ENCODE measurements at regions not wholly inside any gene's neighbourhood (a gene's known extent, or its start where the extent isn't known, plus 50 kb on each side); places are given as distances from the start of the nearest gene placed in this dataset.
A peak's percentile ranks its signal among the peaks of the same experiment; 100 is the strongest.

DNA sequence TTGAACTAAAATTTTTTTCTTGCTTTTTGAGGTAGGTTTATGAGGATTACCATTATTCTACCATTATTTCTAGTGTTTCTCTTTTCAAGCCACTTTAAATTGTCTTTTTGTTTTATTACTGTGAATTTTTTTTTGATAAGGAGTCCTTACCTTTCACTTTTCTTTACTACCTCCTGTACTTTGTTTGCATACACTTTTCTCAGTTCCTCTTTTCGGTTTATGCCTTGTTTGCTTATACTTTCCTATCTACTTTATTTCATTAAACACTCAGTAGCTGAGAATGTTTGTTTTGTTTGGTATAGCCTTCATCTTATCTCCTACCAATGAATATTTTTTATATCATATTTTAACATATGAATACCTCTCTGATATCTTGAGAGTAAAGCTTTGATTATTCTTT is 147.9 kb downstream of the TFAP2B start:
- in situ Hi-C loops (cut with MboI) (no loop called here), intact Hi-C loops (cut with micrococcal nuclease; ENCODE audit: unreplicated experiment) (loop anchor here (2.0 to 10.0 kb wide), 2 partner anchors 14 to 488 kb away; no protein-coding TSS in a partner anchor)
- ChIA-PET POLR2A (no interaction called here), RAD21 (ENCODE audit: unreplicated experiment) (no interaction called here), CTCF (interaction anchor here (1.0 kb wide), 1 partner anchor 382 kb away, joined by 3 read pairs; no protein-coding TSS in a partner anchor), SMC1A (ENCODE audit: uncharacterized antibody, unreplicated experiment) (no interaction called here)
- H3K79me2 ChIP-seq (ENCODE audit: control insufficient read depth, insufficient read depth, low read length) = no peaks in the 10 kb centered on the region
- no peak overlapping the region for H3K4me2 ChIP-seq (ENCODE audit: control insufficient read depth, insufficient read depth)
- H4K20me1 ChIP-seq (ENCODE audit: control insufficient read depth, insufficient read depth) = no peaks in the 10 kb centered on the region
- peak; percentile 93 for ATAC-seq
- FAIRE-seq = no peak
- H3K4me1 ChIP-seq (ENCODE audit: control insufficient read depth, insufficient read depth, low read length) = peaks cover 4% of the 10 kb centered on the region; the same call in 1 of the 2 replicates
- no peaks in the 10 kb centered on the region for H3K27me3 ChIP-seq (replicated peaks in 1 of 2; ENCODE audit: control insufficient read depth in 2 of 2, insufficient read depth in 2 of 2, low read length in 1 of 2)
- H3K27ac ChIP-seq (ENCODE audit: control insufficient read depth, insufficient read depth) = no peak overlapping the region
- BruUV-seq (replicated peaks) = no TSS peak
- H3K36me3 ChIP-seq (ENCODE audit: control insufficient read depth in 2 of 2, insufficient read depth in 2 of 2, low read length in 1 of 2) = no peaks in the 10 kb centered on the region
- no peak overlapping the region for H3K9ac ChIP-seq (ENCODE audit: control insufficient read depth, insufficient read depth, low read length)
- H3K9me3 ChIP-seq (replicated peaks; ENCODE audit: control insufficient read depth, insufficient read depth, low read length) = no peaks in the 10 kb centered on the region
- WGBS (ENCODE audit: insufficient coverage, insufficient replicate concordance, low lambda C conversion rate, missing lambda C conversion rate) = 0% methylated on average over 1 of the region's 1 CpG
- H2AFZ ChIP-seq (ENCODE audit: control insufficient read depth, low read depth, low read length) = no peak overlapping the region
- no peak overlapping the region for H3K4me3 ChIP-seq
- DNase-seq (ENCODE audit: low read depth, low spot score) = no peak
- TF ChIP-seq ZNF217 (IDR thresholded peaks at IDR 0.05) = no peak
- peak; percentile 50; the same call in 1 of the 2 replicates for TF ChIP-seq ZNF384 (IDR thresholded peaks at IDR 0.05; ENCODE audit: borderline replicate concordance, low read depth, low read length)
- TF ChIP-seq ATF7 (IDR thresholded peaks at IDR 0.05; ENCODE audit: low read depth) = peak; percentile 19; the same call in 1 of the 2 replicates
- no peak for TF ChIP-seq PML (IDR thresholded peaks at IDR 0.05; ENCODE audit: low read length)
- TF ChIP-seq RELA (IDR thresholded peaks at IDR 0.05; ENCODE audit: borderline replicate concordance, partially characterized antibody) = no peak
- TF ChIP-seq RAD51 (IDR thresholded peaks at IDR 0.05) = 0 out of 2 replicates have a peak, but pooled peaks have one; percentile 7
- TF ChIP-seq BCLAF1 (IDR thresholded peaks at IDR 0.05) = no peak
- peak; percentile 42; the same call in 1 of the 2 replicates for TF ChIP-seq DPF2 (IDR thresholded peaks at IDR 0.05)
- TF ChIP-seq RELB (IDR thresholded peaks at IDR 0.05; ENCODE audit: low read depth) = peak; percentile 66; the same call in 1 of the 2 replicates
- no peak for TF ChIP-seq SRF (IDR thresholded peaks at IDR 0.05; ENCODE audit: low read depth in 2 of 2, low read length in 2 of 2)
- TF ChIP-seq, protein P1, sequence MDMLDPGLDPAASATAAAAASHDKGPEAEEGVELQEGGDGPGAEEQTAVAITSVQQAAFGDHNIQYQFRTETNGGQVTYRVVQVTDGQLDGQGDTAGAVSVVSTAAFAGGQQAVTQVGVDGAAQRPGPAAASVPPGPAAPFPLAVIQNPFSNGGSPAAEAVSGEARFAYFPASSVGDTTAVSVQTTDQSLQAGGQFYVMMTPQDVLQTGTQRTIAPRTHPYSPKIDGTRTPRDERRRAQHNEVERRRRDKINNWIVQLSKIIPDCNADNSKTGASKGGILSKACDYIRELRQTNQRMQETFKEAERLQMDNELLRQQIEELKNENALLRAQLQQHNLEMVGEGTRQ (IDR thresholded peaks at IDR 0.05; ENCODE audit: borderline replicate concordance, low read depth, low read length) = no peak
- no peak for TF ChIP-seq NFYA (IDR thresholded peaks at IDR 0.05; ENCODE audit: borderline replicate concordance, low read depth, low read length)
- no peak for TF ChIP-seq CHD4 (IDR thresholded peaks at IDR 0.05)
- TF ChIP-seq YBX1 (IDR thresholded peaks at IDR 0.05) = no peak
- no peak for TF ChIP-seq IRF3 (IDR thresholded peaks at IDR 0.05)
- no peak for TF ChIP-seq POLR2AphosphoS2 (IDR thresholded peaks at IDR 0.05; ENCODE audit: low read depth, low read length)

Data from GM12878 (cell line).